ENCODE measurements at regions not wholly inside any gene's neighbourhood (a gene's known extent, or its start where the extent isn't known, plus 50 kb on each side); places are given as distances from the start of the nearest gene placed in this dataset.
A peak's percentile ranks its signal among the peaks of the same experiment; 100 is the strongest.
"Not testable (repeated sequence)": the region's sequence is repeated elsewhere in the genome, so short reads cannot be mapped to it uniquely, and the experiment has no call there.

DNA sequence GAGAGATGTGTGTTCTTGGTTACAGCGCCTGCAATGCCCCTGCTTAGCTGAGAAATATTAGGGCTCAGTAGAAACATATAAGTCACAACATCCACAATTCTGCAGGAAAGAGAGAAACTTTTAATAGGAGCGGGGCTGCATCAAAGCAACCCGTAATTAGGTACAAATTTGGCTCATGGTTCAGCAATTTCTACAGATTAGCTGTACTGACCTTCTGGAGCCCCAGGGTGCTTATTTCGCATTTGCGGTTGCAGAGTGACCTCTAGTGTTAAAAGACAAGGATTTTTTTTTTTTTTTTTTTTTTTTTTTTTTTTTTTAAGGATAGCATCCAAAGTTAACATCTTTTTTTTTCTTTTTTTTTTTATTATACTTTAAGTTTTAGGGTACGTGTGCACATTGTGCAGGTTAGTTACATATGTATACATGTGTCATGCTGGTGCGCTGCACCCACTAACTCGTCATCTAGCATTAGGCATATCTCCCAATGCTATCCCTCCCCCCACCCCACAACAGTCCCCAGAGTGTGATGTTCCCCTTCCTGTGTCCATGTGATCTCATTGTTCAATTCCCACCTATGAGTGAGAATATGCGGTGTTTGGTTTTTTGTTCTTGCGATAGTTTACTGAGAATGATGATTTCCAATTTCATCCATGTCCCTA, 334.7 kb downstream of the ARRDC4 start:
- H3K27me3 Mint-ChIP-seq = peaks cover 82% of the 10 kb centered on the region
- not testable (repeated sequence) for H3K27ac Mint-ChIP-seq; H3K36me3 Mint-ChIP-seq; H3K4me3 Mint-ChIP-seq; H3K9me3 Mint-ChIP-seq; DNase-seq (ENCODE audit: extremely low spot score, unreplicated experiment); H3K4me1 Mint-ChIP-seq (ENCODE audit: unreplicated experiment)
- TF ChIP-seq, protein P1, sequence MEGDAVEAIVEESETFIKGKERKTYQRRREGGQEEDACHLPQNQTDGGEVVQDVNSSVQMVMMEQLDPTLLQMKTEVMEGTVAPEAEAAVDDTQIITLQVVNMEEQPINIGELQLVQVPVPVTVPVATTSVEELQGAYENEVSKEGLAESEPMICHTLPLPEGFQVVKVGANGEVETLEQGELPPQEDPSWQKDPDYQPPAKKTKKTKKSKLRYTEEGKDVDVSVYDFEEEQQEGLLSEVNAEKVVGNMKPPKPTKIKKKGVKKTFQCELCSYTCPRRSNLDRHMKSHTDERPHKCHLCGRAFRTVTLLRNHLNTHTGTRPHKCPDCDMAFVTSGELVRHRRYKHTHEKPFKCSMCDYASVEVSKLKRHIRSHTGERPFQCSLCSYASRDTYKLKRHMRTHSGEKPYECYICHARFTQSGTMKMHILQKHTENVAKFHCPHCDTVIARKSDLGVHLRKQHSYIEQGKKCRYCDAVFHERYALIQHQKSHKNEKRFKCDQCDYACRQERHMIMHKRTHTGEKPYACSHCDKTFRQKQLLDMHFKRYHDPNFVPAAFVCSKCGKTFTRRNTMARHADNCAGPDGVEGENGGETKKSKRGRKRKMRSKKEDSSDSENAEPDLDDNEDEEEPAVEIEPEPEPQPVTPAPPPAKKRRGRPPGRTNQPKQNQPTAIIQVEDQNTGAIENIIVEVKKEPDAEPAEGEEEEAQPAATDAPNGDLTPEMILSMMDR (conservative IDR thresholded peaks at IDR 0.05) = peak; percentile 75

DNA sequence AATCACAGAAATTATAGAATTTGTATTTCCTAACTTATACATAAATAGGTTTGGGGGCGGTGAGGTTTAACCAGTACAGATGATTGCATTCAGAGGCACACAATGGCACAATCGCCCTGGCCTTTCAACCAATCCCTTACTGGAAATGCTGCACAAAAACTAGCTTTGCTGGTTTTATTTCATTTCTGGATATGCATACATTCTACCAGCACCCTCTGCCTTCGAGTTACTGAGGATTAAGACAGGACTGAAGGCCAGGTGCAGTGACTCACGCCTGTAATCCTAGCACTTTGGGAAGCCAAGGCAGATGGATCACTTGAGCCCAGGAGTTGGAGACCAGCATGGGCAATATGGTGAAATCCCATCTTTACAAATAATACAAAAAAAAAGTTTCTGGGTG, 336.1 kb downstream of the ARRDC4 start:
- TF ChIP-seq, protein P1 (conservative IDR thresholded peaks at IDR 0.05) = no peak
- no peaks in the 10 kb centered on the region for H3K9me3 Mint-ChIP-seq
- H3K27ac Mint-ChIP-seq = no peak overlapping the region
- no peak overlapping the region for H3K4me3 Mint-ChIP-seq
- peaks cover 80% of the 10 kb centered on the region for H3K27me3 Mint-ChIP-seq
- DNase-seq (ENCODE audit: extremely low spot score, unreplicated experiment) = no peak
- H3K4me1 Mint-ChIP-seq (ENCODE audit: unreplicated experiment) = peaks cover 4% of the 10 kb centered on the region
- H3K36me3 Mint-ChIP-seq = no peaks in the 10 kb centered on the region

DNA sequence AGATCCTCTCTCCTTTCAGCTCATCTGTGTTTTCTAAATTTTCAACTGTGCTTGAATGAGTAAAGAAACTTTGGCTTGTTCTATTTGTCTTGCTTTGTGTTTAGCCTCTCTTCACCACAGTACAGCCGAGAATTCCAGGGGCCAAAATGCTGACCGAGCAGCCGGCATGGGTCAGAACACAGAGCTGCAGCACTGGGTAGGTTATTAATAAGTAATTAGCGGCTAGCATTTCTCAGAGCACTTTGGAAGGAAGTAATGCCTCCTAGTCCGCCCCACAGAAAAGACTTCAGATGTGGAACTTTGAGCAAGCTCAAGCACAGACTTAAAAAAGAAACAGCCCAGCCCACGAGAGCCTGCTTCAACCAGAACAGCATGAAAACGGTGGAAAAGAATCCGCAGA, 343.9 kb downstream of the ARRDC4 start:
- TF ChIP-seq, protein P1 (conservative IDR thresholded peaks at IDR 0.05) = no peak
- peaks cover 74% of the 10 kb centered on the region for H3K27me3 Mint-ChIP-seq
- H3K36me3 Mint-ChIP-seq = no peaks in the 10 kb centered on the region
- H3K9me3 Mint-ChIP-seq = peaks cover 4% of the 10 kb centered on the region
- H3K27ac Mint-ChIP-seq = no peak overlapping the region
- peaks cover 3% of the 10 kb centered on the region for H3K4me1 Mint-ChIP-seq (ENCODE audit: unreplicated experiment)
- DNase-seq (ENCODE audit: extremely low spot score, unreplicated experiment) = no peak
- peak overlapping the region; percentile 31 for H3K4me3 Mint-ChIP-seq

DNA sequence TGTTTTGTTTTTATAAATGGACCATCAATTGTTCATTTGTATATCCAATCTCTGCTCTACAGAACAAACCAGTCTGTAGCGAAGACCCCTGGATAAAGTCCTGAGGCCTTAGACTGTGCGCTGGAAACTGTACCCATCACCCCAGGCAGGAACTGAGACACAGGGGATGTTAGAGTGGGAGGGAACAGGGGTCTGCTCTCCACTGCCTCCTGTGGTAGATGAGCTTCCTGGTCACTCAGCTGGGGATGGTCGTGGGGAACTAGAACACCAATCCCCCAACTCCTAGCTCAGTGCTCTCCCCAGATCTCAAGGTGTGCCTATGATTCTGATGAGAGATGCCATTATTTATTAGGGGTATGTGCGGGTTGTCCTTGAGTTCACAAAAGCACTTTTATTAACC, 340.2 kb upstream of the IGF1R start:
- H3K4me1 Mint-ChIP-seq (ENCODE audit: unreplicated experiment) = peaks cover 3% of the 10 kb centered on the region
- no peak overlapping the region for H3K4me3 Mint-ChIP-seq
- no peak for DNase-seq (ENCODE audit: extremely low spot score, unreplicated experiment)
- no peaks in the 10 kb centered on the region for H3K36me3 Mint-ChIP-seq
- peaks cover 4% of the 10 kb centered on the region for H3K9me3 Mint-ChIP-seq
- H3K27ac Mint-ChIP-seq = no peak overlapping the region
- TF ChIP-seq, protein P1 (conservative IDR thresholded peaks at IDR 0.05) = no peak
- H3K27me3 Mint-ChIP-seq = peaks cover 65% of the 10 kb centered on the region

DNA sequence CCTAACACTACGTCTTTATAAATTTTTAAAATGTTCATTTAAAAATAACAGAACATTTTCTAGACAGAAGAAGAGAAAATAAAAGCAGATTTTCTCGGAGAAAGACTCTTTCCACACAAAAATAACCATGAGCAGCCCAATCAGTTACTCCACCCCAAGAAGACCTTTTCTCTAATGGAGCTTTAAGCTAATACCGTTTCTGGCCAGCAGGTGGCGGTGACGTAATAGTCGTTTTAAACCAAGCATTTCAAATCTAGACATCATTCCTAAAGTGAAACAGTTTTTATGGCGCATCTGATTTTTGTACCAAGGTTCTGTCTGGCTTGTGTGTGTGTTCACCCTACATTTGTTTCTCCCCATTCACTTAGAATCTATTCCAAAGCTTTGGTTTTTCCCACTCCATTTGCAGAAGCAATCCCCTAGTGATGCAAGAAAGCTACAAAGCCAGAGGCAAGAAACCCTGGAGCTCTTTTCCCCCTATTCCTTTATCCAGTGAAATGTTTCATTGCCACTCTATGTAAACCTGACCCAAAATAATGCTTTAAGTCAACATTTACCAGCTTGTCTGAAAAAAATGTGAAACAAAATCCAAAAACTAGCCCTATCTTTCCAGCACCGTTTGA, 336.7 kb upstream of the IGF1R start:
- Mint-ChIP-seq H3K36me3 (no peaks in the 10 kb centered on the region), H3K27me3 (peaks cover 45% of the 10 kb centered on the region), H3K4me3 (no peak overlapping the region), H3K4me1 (ENCODE audit: unreplicated experiment) (no peaks in the 10 kb centered on the region), H3K27ac (no peak overlapping the region), H3K9me3 (peaks cover 4% of the 10 kb centered on the region)
- TF ChIP-seq, protein P1 (conservative IDR thresholded peaks at IDR 0.05) = peak; percentile 96
- DNase-seq (ENCODE audit: extremely low spot score, unreplicated experiment) = peak; percentile 80
